ENCODE measurements at regions not wholly inside any gene's neighbourhood (a gene's known extent, or its start where the extent isn't known, plus 50 kb on each side); places are given as distances from the start of the nearest gene placed in this dataset.

DNA sequence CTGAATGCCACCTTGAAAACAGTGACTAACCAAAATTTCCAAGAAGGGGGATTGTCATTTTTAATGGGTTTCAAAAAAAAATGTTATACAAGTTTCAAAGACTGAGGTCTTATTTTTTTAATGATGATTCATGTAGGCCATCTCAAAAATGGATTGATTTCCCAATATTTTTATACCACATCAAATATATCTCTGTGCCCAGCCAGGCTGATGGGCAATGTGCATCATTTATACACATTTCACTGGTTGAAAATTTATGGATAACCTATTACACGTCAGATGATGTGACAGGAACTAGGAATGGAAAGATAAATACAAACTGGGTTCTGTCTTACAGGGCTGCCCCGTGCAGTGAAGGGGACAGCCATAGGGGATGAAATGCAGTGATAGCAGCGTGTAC lies 112.7 kb upstream of the TMPO start:
- intact Hi-C loops (cut with micrococcal nuclease): no loop called here
- Mint-ChIP-seq H3K4me3 (no peak overlapping the region), H3K36me3 (peaks cover 0 to 7% of the 10 kb centered on the region in 2 donors), H3K9me3 (peaks cover 0 to 6% (median 2%) of the 10 kb centered on the region in 7 donors), H3K27ac (no peak overlapping the region), H3K4me1 (peaks cover 56% of the 10 kb centered on the region), H3K27me3 (ENCODE audit: low read depth in 3 of 3) (peaks cover 2 to 5% (median 3%) of the 10 kb centered on the region in 3 donors)
- no peak overlapping the region for H3K4me3 ChIP-seq (replicated peaks in 1 of 3; ENCODE audit: low read depth in 2 of 3, low read length in 3 of 3)
- H4K20me1 ChIP-seq (ENCODE audit: insufficient read depth, low read length): no peaks in the 10 kb centered on the region
- no peak overlapping the region for H3K4me2 ChIP-seq (replicated peaks; ENCODE audit: extremely low read depth, low read length, poor library complexity, severe bottlenecking)
- no peaks in the 10 kb centered on the region for H3K27me3 ChIP-seq (ENCODE audit: control insufficient read depth in 2 of 2, insufficient read depth in 2 of 2, low read length in 2 of 2)
- 97% methylated on average over 3 of the region's 3 CpGs for WGBS (ENCODE audit: insufficient coverage)
- peaks cover 34 to 52% of the 10 kb centered on the region in 2 donors for H3K4me1 ChIP-seq (ENCODE audit: control insufficient read depth in 1 of 2, insufficient read depth in 2 of 2, low read length in 2 of 2)
- no peaks in the 10 kb centered on the region for H3K36me3 ChIP-seq (replicated peaks in 1 of 2; ENCODE audit: control insufficient read depth in 1 of 2, insufficient read depth in 2 of 2, low read length in 2 of 2)
- TF ChIP-seq, protein P1, sequence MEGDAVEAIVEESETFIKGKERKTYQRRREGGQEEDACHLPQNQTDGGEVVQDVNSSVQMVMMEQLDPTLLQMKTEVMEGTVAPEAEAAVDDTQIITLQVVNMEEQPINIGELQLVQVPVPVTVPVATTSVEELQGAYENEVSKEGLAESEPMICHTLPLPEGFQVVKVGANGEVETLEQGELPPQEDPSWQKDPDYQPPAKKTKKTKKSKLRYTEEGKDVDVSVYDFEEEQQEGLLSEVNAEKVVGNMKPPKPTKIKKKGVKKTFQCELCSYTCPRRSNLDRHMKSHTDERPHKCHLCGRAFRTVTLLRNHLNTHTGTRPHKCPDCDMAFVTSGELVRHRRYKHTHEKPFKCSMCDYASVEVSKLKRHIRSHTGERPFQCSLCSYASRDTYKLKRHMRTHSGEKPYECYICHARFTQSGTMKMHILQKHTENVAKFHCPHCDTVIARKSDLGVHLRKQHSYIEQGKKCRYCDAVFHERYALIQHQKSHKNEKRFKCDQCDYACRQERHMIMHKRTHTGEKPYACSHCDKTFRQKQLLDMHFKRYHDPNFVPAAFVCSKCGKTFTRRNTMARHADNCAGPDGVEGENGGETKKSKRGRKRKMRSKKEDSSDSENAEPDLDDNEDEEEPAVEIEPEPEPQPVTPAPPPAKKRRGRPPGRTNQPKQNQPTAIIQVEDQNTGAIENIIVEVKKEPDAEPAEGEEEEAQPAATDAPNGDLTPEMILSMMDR (IDR thresholded peaks at IDR 0.05): no peak
- no peak for DNase-seq
- no peaks in the 10 kb centered on the region for H3K79me2 ChIP-seq (ENCODE audit: insufficient read depth, low read length)
- no peak overlapping the region for H3K27ac ChIP-seq (ENCODE audit: low read depth in 1 of 2, low read length in 2 of 2)
- H2AFZ ChIP-seq (ENCODE audit: insufficient read depth, low read depth, low read length, poor library complexity, severe bottlenecking): no peak overlapping the region
- no peak overlapping the region for H3K9ac ChIP-seq (ENCODE audit: insufficient read depth, low read length, poor library complexity, severe bottlenecking)
- H3K9me3 ChIP-seq (replicated peaks in 1 of 2; ENCODE audit: control insufficient read depth in 1 of 2, insufficient read depth in 1 of 2, low read length in 2 of 2): peaks cover 0 to 7% of the 10 kb centered on the region in 2 donors

DNA sequence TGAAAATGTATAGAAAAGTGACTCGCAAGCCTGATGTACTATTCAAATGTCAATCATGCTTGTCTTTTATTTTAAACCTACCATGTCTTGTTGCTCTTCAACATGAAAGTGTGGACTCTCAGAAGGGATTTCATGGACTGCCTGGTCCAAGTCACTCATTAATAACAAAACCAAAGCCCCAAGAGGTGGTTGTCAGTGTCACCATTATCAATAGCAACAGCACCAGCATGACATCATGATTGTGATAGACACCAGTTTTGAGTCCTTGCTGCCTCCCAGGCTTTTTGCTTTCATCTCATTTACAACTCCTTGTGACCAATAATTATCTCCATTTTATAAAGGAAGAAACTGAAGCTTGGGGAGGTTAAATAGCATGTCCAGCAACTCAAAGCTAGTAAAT lies 112.0 kb upstream of the TMPO start:
- no peak overlapping the region for H3K27ac ChIP-seq (ENCODE audit: low read depth in 1 of 2, low read length in 2 of 2)

More for the DNA sequence above, 112.0 kb upstream of the TMPO start:
- TF ChIP-seq, protein P1 (IDR thresholded peaks at IDR 0.05): no peak
- no peak overlapping the region for H3K27ac Mint-ChIP-seq
- Histone ChIP-seq H2AFZ (ENCODE audit: insufficient read depth, low read depth, low read length, poor library complexity, severe bottlenecking) (no peak overlapping the region), H3K4me2 (replicated peaks; ENCODE audit: extremely low read depth, low read length, poor library complexity, severe bottlenecking) (no peak overlapping the region), H3K27me3 (ENCODE audit: control insufficient read depth in 2 of 2, insufficient read depth in 2 of 2, low read length in 2 of 2) (no peaks in the 10 kb centered on the region), H3K4me3 (replicated peaks in 1 of 3; ENCODE audit: low read depth in 2 of 3, low read length in 3 of 3) (no peak overlapping the region), H3K79me2 (ENCODE audit: insufficient read depth, low read length) (no peaks in the 10 kb centered on the region), H3K9ac (ENCODE audit: insufficient read depth, low read length, poor library complexity, severe bottlenecking) (no peak overlapping the region), H4K20me1 (ENCODE audit: insufficient read depth, low read length) (no peaks in the 10 kb centered on the region), H3K9me3 (replicated peaks in 1 of 2; ENCODE audit: control insufficient read depth in 1 of 2, insufficient read depth in 1 of 2, low read length in 2 of 2) (peaks cover 0 to 7% of the 10 kb centered on the region in 2 donors), H3K4me1 (ENCODE audit: control insufficient read depth in 1 of 2, insufficient read depth in 2 of 2, low read length in 2 of 2) (peaks cover 37 to 54% of the 10 kb centered on the region in 2 donors), H3K36me3 (replicated peaks in 1 of 2; ENCODE audit: control insufficient read depth in 1 of 2, insufficient read depth in 2 of 2, low read length in 2 of 2) (no peaks in the 10 kb centered on the region)
- peaks cover 58% of the 10 kb centered on the region for H3K4me1 Mint-ChIP-seq
- no peak overlapping the region for H3K4me3 Mint-ChIP-seq
- DNase-seq: no peak
- peaks cover 0 to 6% (median 3%) of the 10 kb centered on the region in 7 donors for H3K9me3 Mint-ChIP-seq
- intact Hi-C loops (cut with micrococcal nuclease): no loop called here
- WGBS (ENCODE audit: insufficient coverage): no CpG with 5 or more reads among the region's 1 CpG
- peaks cover 0 to 7% of the 10 kb centered on the region in 2 donors for H3K36me3 Mint-ChIP-seq
- H3K27me3 Mint-ChIP-seq (ENCODE audit: low read depth in 3 of 3): peaks cover 2 to 5% (median 3%) of the 10 kb centered on the region in 3 donors
